ENCODE measurements at regions not wholly inside any gene's neighbourhood (a gene's known extent, or its start where the extent isn't known, plus 50 kb on each side); places are given as distances from the start of the nearest gene placed in this dataset.

DNA sequence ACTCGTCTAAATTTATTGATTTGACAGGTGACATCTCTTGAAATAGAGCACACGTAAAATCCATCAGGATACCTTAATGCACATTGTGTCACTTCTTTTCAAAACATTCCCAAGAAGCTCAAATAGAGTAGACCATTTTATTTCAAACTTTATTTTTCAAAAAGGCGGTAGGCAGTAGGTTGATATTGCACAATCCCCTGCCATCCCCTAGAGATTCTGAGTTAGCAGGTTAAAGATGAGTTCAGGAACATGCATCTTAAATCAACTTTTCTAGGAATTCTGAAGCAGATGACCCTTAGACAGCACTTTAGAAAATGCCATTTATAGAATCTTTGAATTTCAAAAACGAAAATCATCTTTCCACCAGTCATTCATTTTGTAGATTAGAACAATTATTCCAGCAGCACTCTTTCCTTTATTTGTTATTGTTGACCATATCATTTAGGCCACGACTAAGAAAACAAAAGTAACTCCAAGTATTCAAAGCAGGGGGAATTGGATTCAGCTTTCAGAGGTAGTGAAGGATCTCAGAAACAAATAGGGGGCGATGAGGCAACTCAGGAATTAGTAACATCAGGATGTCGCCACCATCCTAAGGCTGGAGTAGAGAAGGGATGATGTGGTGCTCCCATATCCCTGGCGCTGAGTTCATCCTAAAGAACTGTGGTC is 198.2 kb upstream of the MCTP2 start:
- no peak for TF ChIP-seq TAF1 (IDR thresholded peaks at IDR 0.05; ENCODE audit: borderline replicate concordance, insufficient read depth, low read length)
- TF ChIP-seq POLR2AphosphoS5 (IDR thresholded peaks at IDR 0.05; ENCODE audit: low read depth, low read length) = no peak
- no peak for TF ChIP-seq SIN3A (IDR thresholded peaks at IDR 0.05; ENCODE audit: borderline replicate concordance, insufficient read depth, low read length)

DNA sequence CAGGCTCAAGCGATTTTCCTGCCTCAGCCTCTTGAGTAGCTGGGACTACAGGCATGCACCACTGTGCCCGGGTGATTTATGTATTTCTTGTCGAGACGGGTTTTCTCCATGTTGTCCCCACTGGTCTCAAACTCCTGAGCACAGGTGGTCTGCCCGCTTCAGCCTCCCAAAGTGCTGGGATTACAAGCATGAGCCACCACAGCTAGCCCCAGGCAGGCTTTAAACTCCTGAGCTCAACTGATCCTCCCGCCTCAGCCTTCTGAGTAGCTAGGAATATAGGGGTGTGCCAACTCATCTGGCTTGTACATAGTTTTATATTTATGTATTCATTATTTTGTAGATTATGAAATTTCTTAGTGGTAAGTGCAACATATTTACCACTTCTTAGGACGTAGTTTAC is 198.8 kb upstream of the MCTP2 start:
- TF ChIP-seq SIN3A (IDR thresholded peaks at IDR 0.05; ENCODE audit: borderline replicate concordance, insufficient read depth, low read length) = no peak
- no peak for TF ChIP-seq TAF1 (IDR thresholded peaks at IDR 0.05; ENCODE audit: borderline replicate concordance, insufficient read depth, low read length)
- no peak for TF ChIP-seq FOXP2 (optimal IDR thresholded peaks at IDR 0.05; ENCODE audit: borderline replicate concordance, extremely low read depth, extremely low read length, insufficient read depth)
- TF ChIP-seq POLR2AphosphoS5 (IDR thresholded peaks at IDR 0.05; ENCODE audit: low read depth, low read length) = no peak
- TF ChIP-seq, protein P1, sequence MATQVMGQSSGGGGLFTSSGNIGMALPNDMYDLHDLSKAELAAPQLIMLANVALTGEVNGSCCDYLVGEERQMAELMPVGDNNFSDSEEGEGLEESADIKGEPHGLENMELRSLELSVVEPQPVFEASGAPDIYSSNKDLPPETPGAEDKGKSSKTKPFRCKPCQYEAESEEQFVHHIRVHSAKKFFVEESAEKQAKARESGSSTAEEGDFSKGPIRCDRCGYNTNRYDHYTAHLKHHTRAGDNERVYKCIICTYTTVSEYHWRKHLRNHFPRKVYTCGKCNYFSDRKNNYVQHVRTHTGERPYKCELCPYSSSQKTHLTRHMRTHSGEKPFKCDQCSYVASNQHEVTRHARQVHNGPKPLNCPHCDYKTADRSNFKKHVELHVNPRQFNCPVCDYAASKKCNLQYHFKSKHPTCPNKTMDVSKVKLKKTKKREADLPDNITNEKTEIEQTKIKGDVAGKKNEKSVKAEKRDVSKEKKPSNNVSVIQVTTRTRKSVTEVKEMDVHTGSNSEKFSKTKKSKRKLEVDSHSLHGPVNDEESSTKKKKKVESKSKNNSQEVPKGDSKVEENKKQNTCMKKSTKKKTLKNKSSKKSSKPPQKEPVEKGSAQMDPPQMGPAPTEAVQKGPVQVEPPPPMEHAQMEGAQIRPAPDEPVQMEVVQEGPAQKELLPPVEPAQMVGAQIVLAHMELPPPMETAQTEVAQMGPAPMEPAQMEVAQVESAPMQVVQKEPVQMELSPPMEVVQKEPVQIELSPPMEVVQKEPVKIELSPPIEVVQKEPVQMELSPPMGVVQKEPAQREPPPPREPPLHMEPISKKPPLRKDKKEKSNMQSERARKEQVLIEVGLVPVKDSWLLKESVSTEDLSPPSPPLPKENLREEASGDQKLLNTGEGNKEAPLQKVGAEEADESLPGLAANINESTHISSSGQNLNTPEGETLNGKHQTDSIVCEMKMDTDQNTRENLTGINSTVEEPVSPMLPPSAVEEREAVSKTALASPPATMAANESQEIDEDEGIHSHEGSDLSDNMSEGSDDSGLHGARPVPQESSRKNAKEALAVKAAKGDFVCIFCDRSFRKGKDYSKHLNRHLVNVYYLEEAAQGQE (IDR thresholded peaks at IDR 0.05; ENCODE audit: insufficient read depth in 1 of 2, low read depth in 2 of 2, low read length in 2 of 2) = no peak

DNA sequence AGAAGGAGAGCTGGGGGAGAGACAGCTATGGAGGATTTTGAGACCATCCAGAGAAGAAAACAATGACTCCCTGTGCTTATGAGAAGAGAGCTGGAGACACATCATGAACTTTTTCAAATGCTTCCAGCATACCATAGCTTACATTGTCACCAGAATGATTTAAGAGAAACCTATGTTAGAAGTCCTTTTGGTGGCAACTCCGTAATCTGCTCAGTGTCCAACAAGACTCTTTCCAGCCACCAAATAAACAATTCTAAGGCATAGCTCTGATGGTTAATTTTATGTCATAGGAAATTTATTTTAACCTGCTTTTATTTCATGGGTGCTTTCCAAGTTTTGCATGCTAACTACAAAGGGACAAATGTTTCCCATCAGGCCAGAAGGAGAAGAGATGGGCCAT is 200.3 kb upstream of the MCTP2 start:
- TF ChIP-seq FOXP2 (optimal IDR thresholded peaks at IDR 0.05; ENCODE audit: borderline replicate concordance, extremely low read depth, extremely low read length, insufficient read depth) = no peak
- TF ChIP-seq TAF1 (IDR thresholded peaks at IDR 0.05; ENCODE audit: borderline replicate concordance, insufficient read depth, low read length) = no peak
- no peak for TF ChIP-seq POLR2AphosphoS5 (IDR thresholded peaks at IDR 0.05; ENCODE audit: low read depth, low read length)
- TF ChIP-seq SIN3A (IDR thresholded peaks at IDR 0.05; ENCODE audit: borderline replicate concordance, insufficient read depth, low read length) = no peak
- TF ChIP-seq, protein P1 (IDR thresholded peaks at IDR 0.05; ENCODE audit: insufficient read depth in 1 of 2, low read depth in 2 of 2, low read length in 2 of 2) = no peak

DNA sequence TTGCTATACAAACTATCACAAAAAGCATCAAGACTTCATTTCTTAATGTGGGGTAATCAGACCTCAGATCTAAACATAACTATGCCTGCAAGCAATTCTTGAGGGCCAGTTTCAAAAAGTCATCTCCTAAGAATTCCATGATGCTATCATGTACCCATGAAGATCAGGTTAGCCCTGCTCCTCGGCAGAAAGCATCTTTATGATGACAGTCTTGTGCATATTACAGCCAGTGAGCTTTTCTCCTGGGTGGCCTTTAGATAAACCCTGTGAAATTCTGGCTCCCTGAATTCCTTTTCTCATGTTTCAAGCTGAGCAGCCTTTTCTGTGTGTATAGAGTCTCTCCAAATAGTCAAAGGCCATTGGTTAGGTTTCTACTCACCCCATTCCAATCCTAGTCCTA is 201.9 kb upstream of the MCTP2 start:
- no peak for TF ChIP-seq TAF1 (IDR thresholded peaks at IDR 0.05; ENCODE audit: borderline replicate concordance, insufficient read depth, low read length)
- TF ChIP-seq, protein P1 (IDR thresholded peaks at IDR 0.05; ENCODE audit: insufficient read depth in 1 of 2, low read depth in 2 of 2, low read length in 2 of 2) = no peak
- TF ChIP-seq POLR2AphosphoS5 (IDR thresholded peaks at IDR 0.05; ENCODE audit: low read depth, low read length) = no peak
- TF ChIP-seq FOXP2 (optimal IDR thresholded peaks at IDR 0.05; ENCODE audit: borderline replicate concordance, extremely low read depth, extremely low read length, insufficient read depth) = no peak
- no peak for TF ChIP-seq SIN3A (IDR thresholded peaks at IDR 0.05; ENCODE audit: borderline replicate concordance, insufficient read depth, low read length)

DNA sequence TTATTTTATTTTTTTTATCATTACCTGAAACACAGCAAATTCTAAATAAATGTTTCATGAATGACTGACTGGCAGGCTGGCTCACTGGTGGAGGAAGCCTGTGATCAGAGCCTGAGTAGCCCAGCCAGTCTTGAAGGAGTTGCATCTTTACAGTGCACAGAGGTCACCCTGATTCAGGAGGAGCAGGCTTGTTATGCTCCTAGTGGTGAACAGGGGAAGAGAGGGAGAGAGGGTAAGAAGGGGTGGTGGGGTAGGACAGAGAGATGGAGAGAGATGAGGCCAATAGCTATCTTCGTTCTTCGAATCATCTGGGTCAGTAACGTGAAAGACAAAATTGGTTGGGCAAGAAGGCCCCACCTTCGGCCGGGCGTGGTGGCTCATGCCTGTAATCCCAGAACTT is 202.6 kb upstream of the MCTP2 start:
- TF ChIP-seq TAF1 (IDR thresholded peaks at IDR 0.05; ENCODE audit: borderline replicate concordance, insufficient read depth, low read length) (no peak), FOXP2 (optimal IDR thresholded peaks at IDR 0.05; ENCODE audit: borderline replicate concordance, extremely low read depth, extremely low read length, insufficient read depth) (no peak), SIN3A (IDR thresholded peaks at IDR 0.05; ENCODE audit: borderline replicate concordance, insufficient read depth, low read length) (no peak), POLR2AphosphoS5 (IDR thresholded peaks at IDR 0.05; ENCODE audit: low read depth, low read length) (no peak)
- TF ChIP-seq, protein P1 (IDR thresholded peaks at IDR 0.05; ENCODE audit: insufficient read depth in 1 of 2, low read depth in 2 of 2, low read length in 2 of 2) = no peak

All from PFSK-1 (cell line).